ENCODE measurements at regions not wholly inside any gene's neighbourhood (a gene's known extent, or its start where the extent isn't known, plus 50 kb on each side); places are given as distances from the start of the nearest gene placed in this dataset.

GRCh38 chr4:119816473-119816872 lies 187.9 kb upstream of the PDE5A start:
- DNase-seq, result no peak

- no peak for DNase-seq
Observed at GRCh38 chr4:119810001-119810400, 181.4 kb upstream of the PDE5A start.

DNA sequence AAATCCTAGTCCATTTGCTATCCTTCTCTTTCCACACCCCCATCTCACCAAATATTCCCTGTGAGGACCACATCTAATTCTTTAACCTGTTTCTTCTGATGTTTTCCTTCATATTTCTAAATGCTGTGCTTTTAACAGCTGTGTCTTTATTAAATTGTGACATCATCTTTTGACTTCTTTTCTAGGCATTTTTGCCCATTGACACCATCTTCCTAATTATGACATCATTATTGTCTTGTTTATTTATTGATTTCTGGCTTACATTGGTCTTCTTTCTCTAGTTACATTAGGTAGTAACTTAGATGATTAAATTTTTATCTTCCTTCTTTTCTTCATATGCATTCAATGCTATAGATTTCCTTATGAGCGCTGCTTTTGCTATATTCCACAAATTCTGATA lies 175.8 kb upstream of the PDE5A start:
- no peak for DNase-seq

DNA sequence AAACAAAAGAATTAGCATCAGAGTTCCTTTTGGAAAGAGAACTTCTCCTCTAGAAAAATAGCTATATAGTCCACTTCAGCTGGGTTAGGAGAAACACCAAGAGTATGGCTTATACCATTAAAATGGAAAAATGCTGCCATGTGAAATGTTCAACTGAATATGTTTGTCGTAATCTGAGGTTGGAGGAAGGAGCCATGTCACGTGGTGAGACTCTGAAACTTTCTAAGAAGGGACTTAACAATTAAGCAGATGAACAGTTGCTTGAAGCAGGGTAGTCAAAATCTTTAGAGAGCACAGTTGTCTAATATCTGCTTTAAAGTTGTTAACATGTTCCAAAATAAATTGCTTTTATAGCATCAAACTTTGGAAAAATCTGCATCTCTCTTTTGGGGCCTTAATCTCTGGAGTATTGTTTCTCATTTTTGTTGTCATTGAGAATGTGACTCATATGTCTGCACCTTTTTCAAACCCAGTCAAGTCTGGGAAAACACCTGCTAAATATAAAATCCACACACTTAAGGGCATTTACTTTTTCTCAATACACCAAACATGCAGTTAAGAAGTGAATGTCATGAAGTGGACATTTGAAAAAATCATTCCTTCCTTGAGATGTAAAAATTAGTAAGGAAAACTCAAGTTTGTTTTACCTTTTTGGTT lies 168.8 kb upstream of the PDE5A start:
- no peak for DNase-seq

- DNase-seq, result no peak
Observed at GRCh38 chr4:119795986-119796578, 167.5 kb upstream of the PDE5A start.

DNA sequence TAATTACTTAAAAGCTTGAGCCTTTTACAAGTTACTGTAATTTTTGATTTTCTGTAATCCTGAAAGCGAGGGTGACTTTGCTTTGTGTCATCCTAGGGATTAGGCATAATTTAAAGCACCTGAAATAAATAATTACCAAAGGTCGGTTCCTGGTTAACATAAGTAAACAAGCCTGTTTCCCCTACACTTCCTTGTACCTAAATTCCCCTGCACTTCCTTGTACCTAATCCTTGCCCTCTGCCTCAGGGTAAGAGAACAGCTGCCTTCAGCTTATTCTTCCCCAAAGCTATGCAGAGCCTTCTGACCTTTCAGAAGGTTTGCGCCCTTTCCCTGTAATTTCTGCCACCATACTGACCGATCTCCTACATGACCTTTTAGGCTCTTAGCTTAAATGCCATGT lies 166.1 kb upstream of the PDE5A start:
- peak; percentile 7 for DNase-seq

GRCh38 chr4:119794113-119794512 lies 165.5 kb upstream of the PDE5A start:
- no peak for DNase-seq

DNA sequence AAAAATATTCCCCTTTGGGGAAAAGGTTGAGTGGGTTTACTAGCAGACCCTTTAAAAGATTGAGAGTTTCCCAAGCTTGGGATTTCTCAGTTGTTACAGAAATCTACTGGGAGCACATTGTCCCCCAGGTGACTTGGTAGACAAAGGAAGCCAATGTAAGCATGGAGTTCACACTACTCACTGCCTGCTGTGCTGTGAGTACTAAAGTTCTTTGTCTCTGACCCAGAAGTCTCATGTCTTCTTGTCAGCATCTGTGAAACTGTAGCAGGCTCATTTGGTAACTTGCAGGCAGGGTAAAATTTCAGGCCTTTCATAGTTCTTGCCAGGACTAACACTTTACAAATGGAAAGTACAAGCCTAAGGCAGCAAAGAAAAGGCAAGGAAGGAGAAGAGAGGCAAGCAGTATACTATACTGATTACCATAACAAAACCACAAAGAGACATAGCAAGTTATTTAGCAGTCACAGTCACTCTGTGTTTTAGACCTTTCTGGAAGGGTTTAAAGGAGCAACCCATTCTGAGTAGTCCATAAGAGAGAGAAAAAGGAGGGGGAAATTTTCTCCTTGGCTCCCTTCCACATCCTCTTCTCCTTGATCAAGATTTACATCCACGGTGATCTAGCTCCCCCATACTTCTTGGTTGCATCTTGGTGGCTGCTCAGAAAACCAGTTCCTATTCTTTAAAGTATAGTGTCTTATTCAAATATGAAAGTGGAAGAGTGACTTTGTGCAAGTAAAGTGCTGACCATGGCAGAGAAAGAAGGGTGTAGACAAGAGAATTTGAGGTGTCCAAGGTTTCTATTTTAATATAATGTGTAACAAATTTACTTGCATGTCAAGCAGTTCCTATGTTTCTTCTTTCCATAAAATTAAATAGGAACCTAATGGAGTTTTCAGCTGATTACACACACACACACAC lies 160.0 kb upstream of the PDE5A start:
- no peak for DNase-seq

DNA sequence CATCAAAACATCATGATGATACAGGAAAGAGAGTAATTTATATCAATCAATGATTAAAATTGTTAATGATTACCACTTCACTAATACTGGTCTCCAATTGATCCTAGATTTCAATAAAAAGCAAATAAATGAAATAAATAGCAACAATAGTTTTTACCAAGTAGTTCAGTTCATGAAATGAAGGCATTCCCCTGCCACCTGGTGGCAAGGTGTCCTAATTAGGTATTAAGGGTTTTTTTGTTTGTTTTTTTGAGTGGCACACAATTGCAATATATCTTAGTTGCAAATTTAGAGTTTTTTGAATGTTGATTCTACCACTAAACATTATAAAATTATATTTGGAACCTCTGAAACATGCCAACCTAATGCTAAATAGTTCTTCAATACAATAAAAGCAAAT lies 157.4 kb upstream of the PDE5A start:
- no peak for DNase-seq

- DNase-seq, result no peak
Observed at GRCh38 chr4:119783189-119783983, 154.8 kb upstream of the PDE5A start.

- DNase-seq, result no peak
Observed at GRCh38 chr4:119781044-119781443, 152.4 kb upstream of the PDE5A start.

GRCh38 chr4:119774840-119775239 lies 146.2 kb upstream of the PDE5A start:
- DNase-seq, result no peak

DNA sequence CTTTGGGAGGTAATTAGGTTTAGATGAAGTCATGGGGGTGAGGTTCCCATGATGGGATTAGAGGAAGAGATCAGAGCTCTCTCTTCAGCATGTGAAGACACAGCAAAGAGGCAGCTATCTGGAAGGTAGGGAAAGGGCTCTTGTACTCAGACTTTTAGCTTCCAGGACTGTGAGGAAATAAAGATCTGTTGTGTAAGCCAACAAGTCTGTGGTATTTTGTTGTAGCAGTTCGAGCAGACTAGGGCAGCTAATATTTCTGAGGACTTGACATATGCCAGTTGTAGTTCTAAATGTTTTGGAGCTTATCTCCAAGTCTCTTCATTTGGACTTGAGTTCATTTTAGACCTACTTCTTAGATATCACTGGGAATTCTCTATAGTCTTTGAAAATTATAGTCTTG lies 137.3 kb upstream of the PDE5A start:
- DNase-seq, result no peak

- no peak for DNase-seq
Observed at GRCh38 chr4:119765469-119765868, 136.9 kb upstream of the PDE5A start.

- DNase-seq, result no peak
Observed at GRCh38 chr4:119763386-119763785, 134.8 kb upstream of the PDE5A start.

DNA sequence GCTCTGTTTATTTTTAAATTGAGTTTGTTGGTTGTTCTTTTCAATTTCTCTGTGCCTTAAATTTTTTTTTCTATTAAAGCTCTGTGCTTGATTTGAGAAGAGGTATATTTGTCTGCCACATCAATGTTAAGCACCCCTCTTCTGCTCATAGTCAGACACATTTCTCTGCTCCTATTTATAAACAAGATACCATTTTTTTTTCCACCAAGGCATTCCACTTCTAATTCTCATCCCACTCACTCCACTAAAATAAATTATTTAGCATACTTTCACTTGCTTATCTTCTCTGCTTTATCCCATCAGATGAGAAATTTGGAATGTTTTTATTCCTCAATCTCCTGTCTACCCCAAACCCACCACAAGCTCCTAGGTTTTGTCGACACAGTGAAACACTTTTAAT lies 127.0 kb upstream of the PDE5A start:
- no peak for DNase-seq

- no peak for DNase-seq
Observed at GRCh38 chr4:119752936-119753335, 124.3 kb upstream of the PDE5A start.

DNA sequence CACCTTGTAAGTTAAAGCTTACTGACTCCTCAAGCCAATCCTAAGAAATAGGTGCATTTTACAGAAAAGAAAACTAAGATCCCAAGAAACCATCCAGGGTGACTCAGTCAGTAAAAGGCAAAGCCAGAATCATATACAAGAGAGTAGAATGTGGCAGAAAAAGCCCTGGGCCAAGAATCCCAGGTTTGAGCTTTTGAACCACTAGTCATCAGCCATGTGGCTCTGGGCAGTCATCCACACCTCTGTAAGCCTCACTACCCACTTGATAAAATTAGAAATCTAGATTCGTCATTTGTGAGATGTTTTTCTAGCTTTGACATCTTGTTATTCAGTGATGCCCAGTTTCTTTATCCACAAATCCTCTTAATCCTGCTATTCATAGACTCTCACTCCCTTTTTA lies 122.2 kb upstream of the PDE5A start:
- no peak for DNase-seq

- no peak for DNase-seq
Observed at GRCh38 chr4:119750048-119750447, 121.4 kb upstream of the PDE5A start.

- no peak for DNase-seq
Observed at GRCh38 chr4:119748853-119749252, 120.2 kb upstream of the PDE5A start.

GRCh38 chr4:119746951-119747350 lies 118.3 kb upstream of the PDE5A start:
- DNase-seq, result no peak

GRCh38 chr4:119745351-119745750 lies 116.7 kb upstream of the PDE5A start:
- no peak for DNase-seq

DNA sequence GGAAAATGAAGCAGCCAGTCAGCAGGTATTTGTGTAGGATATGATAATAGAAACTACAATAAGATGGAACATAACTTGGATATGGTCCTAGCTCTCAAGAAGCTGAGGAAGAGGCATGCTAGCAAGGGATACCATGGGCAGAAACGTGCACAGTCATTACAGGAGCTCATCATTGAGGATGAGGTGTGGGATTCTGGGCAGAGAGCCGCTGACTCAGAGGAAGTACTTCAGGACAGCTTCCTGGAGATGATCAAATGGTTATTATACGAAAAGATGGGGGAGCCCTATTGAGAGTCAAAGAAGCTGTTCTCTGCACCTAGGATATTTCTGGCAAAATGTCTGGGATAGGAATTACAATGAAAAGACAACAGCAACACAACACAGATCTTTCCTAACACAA lies 116.0 kb upstream of the PDE5A start:
- no peak for DNase-seq
